HepG2 (cell line): ENCODE measurements at regions not wholly inside any gene's neighbourhood (a gene's known extent, or its start where the extent isn't known, plus 50 kb on each side); places are given as distances from the start of the nearest gene placed in this dataset.
A peak's percentile ranks its signal among the peaks of the same experiment; 100 is the strongest.

Experiments used
- ATAC-seq: fragments of 200-7000 bp; cut with Tn5 transposase; 3 replicates; pipeline ENCODE4 v1.9.1; 2020; ENCODE audit warnings: mild to moderate bottlenecking, moderate library complexity
- BruUV-seq: library from RNA; stranded (reverse); fragments of 400-500 nt; replicated peaks from 2 replicates; lab custom pipeline; 2021; lab: Mats Ljungman, UMichigan
- CTCF ChIA-PET: fragments of 300-600 bp; formaldehyde crosslinking; extraction: SDS; loops from one replicate; lab custom pipeline; 2021; ENCODE audit warnings: low total read pairs, inconsistent platforms, low intra/inter-chr PET ratio; lab: Yijun Ruan, JAX
- POLR2A ChIA-PET: fragments of 350-600 bp; sonication (Branson Sonifier 250); formaldehyde crosslinking; loops from one replicate; lab custom pipeline; 2020; ENCODE audit warnings: antibody characterized with exemption, inconsistent platforms; lab: Yijun Ruan, JAX
- DNase-seq: peaks from one replicate; pipeline ENCODE4 v3.0.0-alpha.2; 2015; ENCODE audit warnings: low spot score
- FAIRE-seq: peaks from 3 replicates; lab custom pipeline; 2011; peaks lifted over from hg19 to GRCh38; lab: Jason Lieb, UNC
- H2AFZ ChIP-seq: one replicate; pipeline ENCODE4 v1.6.1; 2011; ENCODE audit warnings: low read length, inconsistent platforms
- H3K27ac ChIP-seq: fragments of 300-600 bp; 3 replicates; pipeline ENCODE4 v1.8.0; 2011; ENCODE audit warnings: mixed run types, mild to moderate bottlenecking, mixed read lengths, low read length, inconsistent platforms; ENCODE audit not compliant: insufficient read depth; ENCODE audit errors: extremely low read length
- H3K27me3 ChIP-seq, 2 experiments: fragments of 200-600 bp in 1 of 2; 2 replicates in 1 of 2; 3 replicates in 1 of 2; pipeline versions ENCODE4 v1.6.0 to v1.8.0; 2011; ENCODE audit warnings: low read length in 2 of 2, mild to moderate bottlenecking in 2 of 2, moderate library complexity in 2 of 2, inconsistent platforms in 1 of 2; ENCODE audit not compliant: insufficient read depth in 2 of 2, control insufficient read depth in 1 of 2
- H3K36me3 ChIP-seq, 2 experiments: fragments of 200-600 bp in 1 of 2; replicated peaks in 1 of 2; 2 replicates in 1 of 2; 3 replicates in 1 of 2; pipeline versions ENCODE4 v1.5.1 to v1.8.0; 2011; ENCODE audit warnings: low read length in 2 of 2, inconsistent platforms in 1 of 2; ENCODE audit not compliant: insufficient read depth in 2 of 2, control insufficient read depth in 1 of 2
- H3K4me1 ChIP-seq: 2 replicates; pipeline ENCODE4 v1.5.1; 2012; ENCODE audit warnings: low read length, inconsistent platforms; ENCODE audit not compliant: insufficient read depth
- H3K4me2 ChIP-seq: 2 replicates; pipeline ENCODE4 v1.6.0; 2011; ENCODE audit warnings: low read depth, low read length, inconsistent platforms
- H3K4me3 ChIP-seq, 3 experiments: fragments of 200-600 bp in 1 of 3; sonication (generic), shearing (Covaris generic) in 1 of 3; replicated peaks in 1 of 3; 2 replicates each; pipeline ENCODE4 v1.5.1; 2011 to 2016; ENCODE audit warnings: low read length in 3 of 3, inconsistent platforms in 2 of 3, low read depth in 2 of 3, mild to moderate bottlenecking in 2 of 3, control low read depth in 1 of 3, mixed read lengths in 1 of 3; ENCODE audit not compliant: insufficient read depth in 1 of 3
- H3K79me2 ChIP-seq: one replicate; pipeline ENCODE4 v1.6.1; 2011; ENCODE audit warnings: low read length, inconsistent platforms; ENCODE audit not compliant: insufficient read depth
- H3K9ac ChIP-seq: 2 replicates; pipeline ENCODE4 v1.6.0; 2011; ENCODE audit warnings: mild to moderate bottlenecking, low read depth, low read length, inconsistent platforms; ENCODE audit not compliant: insufficient read depth
- H3K9me3 ChIP-seq: 2 replicates; pipeline ENCODE4 v1.5.1; 2012; ENCODE audit warnings: mild to moderate bottlenecking, low read length
- H4K20me1 ChIP-seq: 2 replicates; pipeline ENCODE4 v1.6.0; 2011; ENCODE audit warnings: inconsistent platforms, mild to moderate bottlenecking, low read length, moderate library complexity; ENCODE audit not compliant: insufficient read depth
- CBFB ChIP-seq: sonication (generic); formaldehyde crosslinking; IDR thresholded peaks from 2 replicates; pipeline ENCODE4 v1.4.0; 2020; ENCODE audit warnings: missing genetic modification reagents
- ESRRA ChIP-seq: sonication (generic); formaldehyde crosslinking; IDR thresholded peaks from 2 replicates; pipeline ENCODE4 v1.5.1; 2020; ENCODE audit warnings: mild to moderate bottlenecking, low read depth, missing genetic modification reagents
- FOXA3 ChIP-seq: IDR thresholded peaks from 2 replicates; pipeline ENCODE4 v1.6.1; 2016; ENCODE audit warnings: missing genetic modification reagents, missing compliant biosample characterization
- GZF1 ChIP-seq: sonication (generic); formaldehyde crosslinking; IDR thresholded peaks from 2 replicates; pipeline ENCODE4 v1.5.1; 2020; ENCODE audit warnings: mild to moderate bottlenecking, missing genetic modification reagents
- KDM4B ChIP-seq: sonication (generic); formaldehyde crosslinking; IDR thresholded peaks from 2 replicates; pipeline ENCODE4 v1.4.0; 2020; ENCODE audit warnings: missing genetic modification reagents
- MED8 ChIP-seq: sonication (generic); formaldehyde crosslinking; IDR thresholded peaks from 2 replicates; pipeline ENCODE4 v1.8.1; 2023; ENCODE audit warnings: mild to moderate bottlenecking, missing genetic modification reagents; ENCODE audit not compliant: insufficient replicate concordance
- SALL2 ChIP-seq: sonication (generic); formaldehyde crosslinking; IDR thresholded peaks from 2 replicates; pipeline ENCODE4 v1.8.1; 2023; ENCODE audit warnings: mild to moderate bottlenecking, missing genetic modification reagents, inconsistent platforms
- TBP ChIP-seq: sonication (generic); formaldehyde crosslinking; IDR thresholded peaks from 2 replicates; pipeline ENCODE4 v1.5.0; 2020; ENCODE audit warnings: missing genetic modification reagents
- ZBTB3 ChIP-seq: sonication (generic); formaldehyde crosslinking; IDR thresholded peaks from 2 replicates; pipeline ENCODE4 v1.4.0; 2020; ENCODE audit warnings: low read depth, mild to moderate bottlenecking, moderate library complexity, missing genetic modification reagents, borderline replicate concordance
- ZNF138 ChIP-seq: sonication (generic); formaldehyde crosslinking; IDR thresholded peaks from 2 replicates; pipeline ENCODE4 v1.5.0; 2020; ENCODE audit warnings: mild to moderate bottlenecking, low read depth, missing genetic modification reagents
- ZNF335 ChIP-seq: sonication (generic); formaldehyde crosslinking; IDR thresholded peaks from 2 replicates; pipeline ENCODE4 v1.4.0; 2020; ENCODE audit warnings: missing genetic modification reagents
- ZNF607 ChIP-seq: sonication (generic); formaldehyde crosslinking; IDR thresholded peaks from 2 replicates; pipeline ENCODE4 v1.5.1; 2020; ENCODE audit warnings: missing genetic modification reagents, mild to moderate bottlenecking, borderline replicate concordance
- WGBS: methylation state at CpG from one replicate; pipeline ENCODE4 v1.1.6; 2017; ENCODE audit warnings: low lambda C conversion rate; 5-methylcytosine and 5-hydroxymethylcytosine counted together
- in situ Hi-C: cut with HindIII; loops from 2 replicates; pipeline ENCODE4 v1.10.0; 2017; ENCODE audit warnings: low pct_unique_long_range_greater_than_20kb; ENCODE audit not compliant: extremely low pct_ligation_motif_present
- intact Hi-C: fragments of 100-400 bp; cut with micrococcal nuclease; formaldehyde crosslinking; loops from one replicate; pipeline ENCODE4 v1.10.0; 2022; ENCODE audit not compliant: unreplicated experiment
- TF ChIP-seq, protein P1 (sequence below): sonication (generic); formaldehyde crosslinking; IDR thresholded peaks from 2 replicates; pipeline ENCODE4 v1.4.0; 2020; ENCODE audit warnings: mild to moderate bottlenecking, missing genetic modification reagents
- TF ChIP-seq, protein P2 (sequence below): sonication (generic); formaldehyde crosslinking; IDR thresholded peaks from 2 replicates; pipeline ENCODE4 v1.5.1; 2020; ENCODE audit warnings: missing genetic modification reagents, mild to moderate bottlenecking, borderline replicate concordance
- TF ChIP-seq, protein P3 (sequence below): sonication (generic); formaldehyde crosslinking; IDR thresholded peaks from 2 replicates; pipeline ENCODE4 v1.5.0; 2020; ENCODE audit warnings: mild to moderate bottlenecking, missing genetic modification reagents
- TF ChIP-seq, protein P4 (sequence below), 2 experiments: IDR thresholded peaks; 2 replicates each; pipeline ENCODE4 v1.6.1; 2011 to 2012; ENCODE audit warnings: low read length in 2 of 2, borderline replicate concordance in 1 of 2, low read depth in 1 of 2, mild to moderate bottlenecking in 1 of 2, moderate library complexity in 1 of 2

DNA sequence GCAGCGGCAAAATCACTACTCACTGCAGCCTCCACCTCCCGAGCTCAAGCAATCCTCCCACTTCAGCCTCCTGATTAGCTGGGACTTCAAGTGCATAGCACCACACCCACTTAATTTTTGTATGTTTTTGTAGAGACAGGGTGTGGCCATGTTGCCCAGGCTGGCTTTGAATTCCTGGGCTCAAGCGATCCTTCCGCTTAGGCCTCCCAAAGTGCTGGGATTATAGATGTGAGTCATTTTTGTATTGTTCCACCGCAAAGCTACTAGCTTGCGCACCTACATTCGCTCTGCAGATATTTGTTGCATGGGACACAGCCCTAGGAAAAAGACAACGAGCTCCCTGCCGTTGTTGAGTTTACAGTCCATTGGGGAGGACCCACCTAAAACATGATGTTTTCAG lies 173.5 kb upstream of the AGAP1 start (continued):
- TF ChIP-seq, protein P1, sequence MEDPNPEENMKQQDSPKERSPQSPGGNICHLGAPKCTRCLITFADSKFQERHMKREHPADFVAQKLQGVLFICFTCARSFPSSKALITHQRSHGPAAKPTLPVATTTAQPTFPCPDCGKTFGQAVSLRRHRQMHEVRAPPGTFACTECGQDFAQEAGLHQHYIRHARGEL (CRISPR knock-in tag), result no peak
- TF ChIP-seq FOXA3 (CRISPR knock-in tag), result no peak
- TF ChIP-seq, protein P2, sequence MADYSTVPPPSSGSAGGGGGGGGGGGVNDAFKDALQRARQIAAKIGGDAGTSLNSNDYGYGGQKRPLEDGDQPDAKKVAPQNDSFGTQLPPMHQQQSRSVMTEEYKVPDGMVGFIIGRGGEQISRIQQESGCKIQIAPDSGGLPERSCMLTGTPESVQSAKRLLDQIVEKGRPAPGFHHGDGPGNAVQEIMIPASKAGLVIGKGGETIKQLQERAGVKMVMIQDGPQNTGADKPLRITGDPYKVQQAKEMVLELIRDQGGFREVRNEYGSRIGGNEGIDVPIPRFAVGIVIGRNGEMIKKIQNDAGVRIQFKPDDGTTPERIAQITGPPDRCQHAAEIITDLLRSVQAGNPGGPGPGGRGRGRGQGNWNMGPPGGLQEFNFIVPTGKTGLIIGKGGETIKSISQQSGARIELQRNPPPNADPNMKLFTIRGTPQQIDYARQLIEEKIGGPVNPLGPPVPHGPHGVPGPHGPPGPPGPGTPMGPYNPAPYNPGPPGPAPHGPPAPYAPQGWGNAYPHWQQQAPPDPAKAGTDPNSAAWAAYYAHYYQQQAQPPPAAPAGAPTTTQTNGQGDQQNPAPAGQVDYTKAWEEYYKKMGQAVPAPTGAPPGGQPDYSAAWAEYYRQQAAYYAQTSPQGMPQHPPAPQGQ (CRISPR knock-in tag), result no peak

DNA sequence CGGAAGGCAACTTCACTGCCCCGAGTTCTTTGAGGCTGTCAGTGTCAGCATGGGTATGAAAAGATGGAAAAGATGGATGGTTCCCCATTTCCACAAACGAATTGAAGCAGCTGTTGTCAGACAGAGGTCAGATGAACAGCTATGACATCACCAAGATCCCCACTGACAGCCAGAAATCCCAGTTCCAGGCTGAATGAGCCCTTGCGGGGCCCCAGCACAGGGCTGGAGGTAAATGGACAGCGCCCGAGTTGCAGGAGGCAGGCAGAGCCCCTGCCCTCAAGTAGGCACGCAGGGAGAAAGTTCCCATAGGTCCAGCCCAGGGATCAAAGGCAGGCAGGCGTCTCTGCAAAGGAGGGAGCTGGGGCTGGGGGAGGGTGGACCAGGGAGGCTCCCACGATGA lies 169.5 kb upstream of the AGAP1 start:
- ChIA-PET CTCF (no interaction called here), POLR2A (no interaction called here)
- peak; percentile 26; the same call in 1 of the 3 replicates for ATAC-seq
- no peak for FAIRE-seq
- H3K79me2 ChIP-seq, result no peaks in the 10 kb centered on the region
- intact Hi-C loops (no loop called here), in situ Hi-C loops (no loop called here)
- 23% methylated on average over 6 of the region's 9 CpGs for WGBS
- H3K4me2 ChIP-seq, result no peak overlapping the region
- H3K27me3 ChIP-seq, result peaks cover 2 to 57% of the 10 kb centered on the region in 2 experiments; a peak in 4 of 5 replicates
- no peak overlapping the region for H3K9ac ChIP-seq
- no peak overlapping the region for H3K4me3 ChIP-seq
- no peak overlapping the region for H2AFZ ChIP-seq
- H3K4me1 ChIP-seq, result no peaks in the 10 kb centered on the region
- BruUV-seq, result no TSS peak
- DNase-seq, result no peak
- no peak overlapping the region for H3K27ac ChIP-seq
- H3K9me3 ChIP-seq, result no peaks in the 10 kb centered on the region
- no peaks in the 10 kb centered on the region for H4K20me1 ChIP-seq
- H3K36me3 ChIP-seq, result no peaks in the 10 kb centered on the region
- TF ChIP-seq ZBTB3 (CRISPR knock-in tag) (no peak), ZNF138 (no peak), MED8 (CRISPR knock-in tag) (no peak), ZNF607 (CRISPR knock-in tag) (no peak), ESRRA (CRISPR knock-in tag) (no peak), CBFB (CRISPR knock-in tag) (no peak), TBP (no peak), GZF1 (CRISPR knock-in tag) (no peak), ZNF335 (CRISPR knock-in tag) (no peak), SALL2 (CRISPR knock-in tag) (no peak), KDM4B (CRISPR knock-in tag) (no peak)
- TF ChIP-seq, protein P3, sequence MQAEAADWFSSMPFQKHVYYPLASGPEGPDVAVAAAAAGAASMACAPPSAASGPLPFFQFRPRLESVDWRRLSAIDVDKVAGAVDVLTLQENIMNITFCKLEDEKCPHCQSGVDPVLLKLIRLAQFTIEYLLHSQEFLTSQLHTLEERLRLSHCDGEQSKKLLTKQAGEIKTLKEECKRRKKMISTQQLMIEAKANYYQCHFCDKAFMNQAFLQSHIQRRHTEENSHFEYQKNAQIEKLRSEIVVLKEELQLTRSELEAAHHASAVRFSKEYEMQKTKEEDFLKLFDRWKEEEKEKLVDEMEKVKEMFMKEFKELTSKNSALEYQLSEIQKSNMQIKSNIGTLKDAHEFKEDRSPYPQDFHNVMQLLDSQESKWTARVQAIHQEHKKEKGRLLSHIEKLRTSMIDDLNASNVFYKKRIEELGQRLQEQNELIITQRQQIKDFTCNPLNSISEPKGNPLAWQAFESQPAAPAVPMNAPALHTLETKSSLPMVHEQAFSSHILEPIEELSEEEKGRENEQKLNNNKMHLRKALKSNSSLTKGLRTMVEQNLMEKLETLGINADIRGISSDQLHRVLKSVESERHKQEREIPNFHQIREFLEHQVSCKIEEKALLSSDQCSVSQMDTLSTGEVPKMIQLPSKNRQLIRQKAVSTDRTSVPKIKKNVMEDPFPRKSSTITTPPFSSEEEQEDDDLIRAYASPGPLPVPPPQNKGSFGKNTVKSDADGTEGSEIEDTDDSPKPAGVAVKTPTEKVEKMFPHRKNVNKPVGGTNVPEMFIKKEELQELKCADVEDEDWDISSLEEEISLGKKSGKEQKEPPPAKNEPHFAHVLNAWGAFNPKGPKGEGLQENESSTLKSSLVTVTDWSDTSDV (CRISPR knock-in tag), result no peak
- TF ChIP-seq, protein P4, sequence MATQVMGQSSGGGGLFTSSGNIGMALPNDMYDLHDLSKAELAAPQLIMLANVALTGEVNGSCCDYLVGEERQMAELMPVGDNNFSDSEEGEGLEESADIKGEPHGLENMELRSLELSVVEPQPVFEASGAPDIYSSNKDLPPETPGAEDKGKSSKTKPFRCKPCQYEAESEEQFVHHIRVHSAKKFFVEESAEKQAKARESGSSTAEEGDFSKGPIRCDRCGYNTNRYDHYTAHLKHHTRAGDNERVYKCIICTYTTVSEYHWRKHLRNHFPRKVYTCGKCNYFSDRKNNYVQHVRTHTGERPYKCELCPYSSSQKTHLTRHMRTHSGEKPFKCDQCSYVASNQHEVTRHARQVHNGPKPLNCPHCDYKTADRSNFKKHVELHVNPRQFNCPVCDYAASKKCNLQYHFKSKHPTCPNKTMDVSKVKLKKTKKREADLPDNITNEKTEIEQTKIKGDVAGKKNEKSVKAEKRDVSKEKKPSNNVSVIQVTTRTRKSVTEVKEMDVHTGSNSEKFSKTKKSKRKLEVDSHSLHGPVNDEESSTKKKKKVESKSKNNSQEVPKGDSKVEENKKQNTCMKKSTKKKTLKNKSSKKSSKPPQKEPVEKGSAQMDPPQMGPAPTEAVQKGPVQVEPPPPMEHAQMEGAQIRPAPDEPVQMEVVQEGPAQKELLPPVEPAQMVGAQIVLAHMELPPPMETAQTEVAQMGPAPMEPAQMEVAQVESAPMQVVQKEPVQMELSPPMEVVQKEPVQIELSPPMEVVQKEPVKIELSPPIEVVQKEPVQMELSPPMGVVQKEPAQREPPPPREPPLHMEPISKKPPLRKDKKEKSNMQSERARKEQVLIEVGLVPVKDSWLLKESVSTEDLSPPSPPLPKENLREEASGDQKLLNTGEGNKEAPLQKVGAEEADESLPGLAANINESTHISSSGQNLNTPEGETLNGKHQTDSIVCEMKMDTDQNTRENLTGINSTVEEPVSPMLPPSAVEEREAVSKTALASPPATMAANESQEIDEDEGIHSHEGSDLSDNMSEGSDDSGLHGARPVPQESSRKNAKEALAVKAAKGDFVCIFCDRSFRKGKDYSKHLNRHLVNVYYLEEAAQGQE (IDR thresholded peaks at IDR 0.05; ENCODE audit: borderline replicate concordance in 1 of 2, low read depth in 1 of 2, low read length in 2 of 2), result 0 out of 4 replicates have a peak, but pooled peaks of 1 of the 2 experiments have one; percentile 13
